SK-N-SH treated with all-trans-retinoic acid at 6 μM for 48 hours (cell line): ENCODE measurements at regions not wholly inside any gene's neighbourhood (a gene's known extent, or its start where the extent isn't known, plus 50 kb on each side); places are given as distances from the start of the nearest gene placed in this dataset.

ENCODE experiments used
- ATAC-seq: fragments of 200-7000 bp; cut with Tn5 transposase; 3 replicates; pipeline ENCODE4 v1.9.1; 2020; ENCODE audit warnings: mild to moderate bottlenecking, moderate library complexity
- ARNTL ChIP-seq: fragments of 450-650 bp; formaldehyde crosslinking; IDR thresholded peaks from 2 replicates; pipeline ENCODE4 v1.5.0; 2020; ENCODE audit warnings: low read depth, mild to moderate bottlenecking, moderate library complexity, borderline replicate concordance
- BACH2 ChIP-seq: fragments of 250-450 bp; sonication (Bioruptor Pico); IDR thresholded peaks from 2 replicates; pipeline ENCODE4 v1.9.0; 2021; ENCODE audit warnings: mild to moderate bottlenecking, borderline replicate concordance
- CSDC2 ChIP-seq: fragments of 250-450 bp; sonication (Bioruptor Pico); IDR thresholded peaks from 2 replicates; pipeline ENCODE4 v1.5.0; 2020; ENCODE audit warnings: mild to moderate bottlenecking, moderate library complexity
- GLIS3 ChIP-seq: fragments of 250-450 bp; sonication (Bioruptor Pico); IDR thresholded peaks from 2 replicates; pipeline ENCODE4 v1.5.0; 2020; ENCODE audit warnings: mild to moderate bottlenecking, moderate library complexity
- ISL1 ChIP-seq: fragments of 250-450 bp; sonication (Bioruptor Pico); IDR thresholded peaks from 2 replicates; pipeline ENCODE4 v2.1.2; 2022; ENCODE audit warnings: mild to moderate bottlenecking, moderate library complexity
- OSR1 ChIP-seq: fragments of 250-450 bp; sonication (Bioruptor Pico); IDR thresholded peaks from 2 replicates; pipeline ENCODE4 v1.8.0; 2022; ENCODE audit warnings: moderate library complexity, mild to moderate bottlenecking, inconsistent platforms
- RARB ChIP-seq: fragments of 250-450 bp; sonication (Bioruptor Pico); IDR thresholded peaks from 2 replicates; pipeline ENCODE4 v1.8.0; 2021; ENCODE audit warnings: mild to moderate bottlenecking, moderate library complexity
- SNAI2 ChIP-seq: fragments of 250-450 bp; sonication (Bioruptor Pico); IDR thresholded peaks from 2 replicates; pipeline ENCODE4 v1.5.0; 2020; ENCODE audit warnings: mild to moderate bottlenecking, moderate library complexity
- TCF4 ChIP-seq: fragments of 250-450 bp; sonication (Bioruptor Pico); IDR thresholded peaks from 2 replicates; pipeline ENCODE4 v1.8.0; 2021; ENCODE audit warnings: mild to moderate bottlenecking, moderate library complexity, borderline replicate concordance
- ZC3H10 ChIP-seq: fragments of 250-450 bp; sonication (Bioruptor Pico); IDR thresholded peaks from 2 replicates; pipeline ENCODE4 v1.5.1; 2021; ENCODE audit warnings: mild to moderate bottlenecking, moderate library complexity
- ZFP3 ChIP-seq: fragments of 250-450 bp; sonication (Bioruptor Pico); IDR thresholded peaks from 2 replicates; pipeline ENCODE4 v1.5.0; 2020; ENCODE audit warnings: mild to moderate bottlenecking, moderate library complexity
- ZNF565 ChIP-seq: fragments of 450-650 bp; formaldehyde crosslinking; conservative IDR thresholded peaks from 2 replicates; pipeline ENCODE4 v1.5.0; 2020; ENCODE audit warnings: low read depth, mild to moderate bottlenecking, moderate library complexity
- ZNF70 ChIP-seq: fragments of 450-650 bp; formaldehyde crosslinking; IDR thresholded peaks from 2 replicates; pipeline ENCODE4 v1.5.0; 2020; ENCODE audit warnings: mild to moderate bottlenecking, moderate library complexity
- ZNF8 ChIP-seq: fragments of 450-650 bp; formaldehyde crosslinking; IDR thresholded peaks from 2 replicates; pipeline ENCODE4 v1.5.0; 2020; ENCODE audit warnings: mild to moderate bottlenecking, moderate library complexity
- TF ChIP-seq, protein P1 (sequence below): fragments of 250-450 bp; sonication (Bioruptor Pico); IDR thresholded peaks from 2 replicates; pipeline ENCODE4 v1.8.0; 2020; ENCODE audit warnings: mild to moderate bottlenecking, moderate library complexity, borderline replicate concordance
- TF ChIP-seq, protein P2 (sequence below): fragments of 250-450 bp; sonication (Bioruptor Pico); IDR thresholded peaks from 2 replicates; pipeline ENCODE4 v1.5.1; 2021; ENCODE audit warnings: mild to moderate bottlenecking, moderate library complexity
- TF ChIP-seq, protein P3 (sequence below): fragments of 250-450 bp; sonication (Bioruptor Pico); IDR thresholded peaks from 2 replicates; pipeline ENCODE4 v1.5.1; 2020; ENCODE audit warnings: low read depth, mild to moderate bottlenecking, moderate library complexity
- TF ChIP-seq, protein P4 (sequence below): fragments of 250-450 bp; sonication (Bioruptor Pico); IDR thresholded peaks from 2 replicates; pipeline ENCODE4 v1.5.0; 2020; ENCODE audit warnings: mild to moderate bottlenecking, moderate library complexity

DNA sequence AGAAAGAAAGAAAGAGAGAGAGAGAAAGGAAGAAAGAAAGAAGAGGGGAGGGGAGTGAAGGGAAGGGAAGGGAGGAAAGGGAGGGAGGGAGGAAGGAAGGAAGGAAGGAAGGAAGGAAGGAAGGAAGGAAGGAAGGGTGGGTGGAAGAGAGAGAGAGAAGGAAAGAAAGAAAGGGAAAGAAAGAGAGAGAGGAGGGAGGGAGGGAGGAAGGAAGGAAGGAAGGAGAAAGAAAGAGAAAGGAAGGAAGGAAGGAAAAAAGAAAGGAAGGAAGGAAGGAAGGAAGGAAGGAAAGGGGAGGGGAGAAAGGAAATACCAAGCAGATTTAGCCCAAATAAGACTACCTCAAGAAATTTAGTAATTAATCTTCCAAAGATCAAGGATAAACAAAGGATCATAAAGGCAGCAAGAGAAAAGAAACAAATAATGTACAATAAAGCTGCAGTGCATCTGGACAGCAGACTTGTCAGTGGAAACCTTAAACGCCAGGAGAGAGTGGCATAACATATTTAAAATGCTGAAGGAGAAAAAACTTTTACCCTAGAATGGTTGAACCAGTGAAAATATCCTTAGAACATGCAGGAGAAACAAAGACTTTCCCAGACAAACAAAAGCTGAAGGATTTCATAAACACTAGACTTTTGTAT is 427.6 kb downstream of the TBL1XR1 start (continued):
- TF ChIP-seq ARNTL (no peak), TCF4 (no peak)

DNA sequence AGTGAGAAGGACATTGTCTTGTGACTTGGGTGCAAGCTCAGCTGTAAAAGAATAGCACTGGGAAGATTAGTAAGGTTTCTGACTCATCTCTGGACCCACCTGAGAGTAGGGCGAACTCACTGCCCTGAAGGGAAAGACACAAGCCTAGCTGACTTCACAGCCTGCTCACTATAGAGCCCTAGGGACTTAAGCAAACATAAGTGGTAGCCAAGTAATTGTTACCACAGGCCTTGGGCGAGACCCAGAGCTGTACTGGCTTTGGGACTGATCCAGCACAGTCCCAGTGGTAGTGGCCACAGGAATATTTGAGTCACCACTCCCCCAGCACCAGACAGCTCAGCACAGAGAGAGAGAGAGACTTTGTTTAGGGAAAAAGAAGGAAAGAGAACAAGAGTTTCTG is 429.9 kb downstream of the TBL1XR1 start:
- TF ChIP-seq TCF4 (no peak), ARNTL (no peak), ZNF70 (CRISPR knock-in tag) (no peak), ZC3H10 (no peak), OSR1 (no peak), ZNF565 (CRISPR knock-in tag) (no peak), RARB (CRISPR knock-in tag) (no peak), SNAI2 (CRISPR knock-in tag) (no peak), ZFP3 (no peak), ZNF8 (CRISPR knock-in tag) (no peak)
- TF ChIP-seq, protein P1, sequence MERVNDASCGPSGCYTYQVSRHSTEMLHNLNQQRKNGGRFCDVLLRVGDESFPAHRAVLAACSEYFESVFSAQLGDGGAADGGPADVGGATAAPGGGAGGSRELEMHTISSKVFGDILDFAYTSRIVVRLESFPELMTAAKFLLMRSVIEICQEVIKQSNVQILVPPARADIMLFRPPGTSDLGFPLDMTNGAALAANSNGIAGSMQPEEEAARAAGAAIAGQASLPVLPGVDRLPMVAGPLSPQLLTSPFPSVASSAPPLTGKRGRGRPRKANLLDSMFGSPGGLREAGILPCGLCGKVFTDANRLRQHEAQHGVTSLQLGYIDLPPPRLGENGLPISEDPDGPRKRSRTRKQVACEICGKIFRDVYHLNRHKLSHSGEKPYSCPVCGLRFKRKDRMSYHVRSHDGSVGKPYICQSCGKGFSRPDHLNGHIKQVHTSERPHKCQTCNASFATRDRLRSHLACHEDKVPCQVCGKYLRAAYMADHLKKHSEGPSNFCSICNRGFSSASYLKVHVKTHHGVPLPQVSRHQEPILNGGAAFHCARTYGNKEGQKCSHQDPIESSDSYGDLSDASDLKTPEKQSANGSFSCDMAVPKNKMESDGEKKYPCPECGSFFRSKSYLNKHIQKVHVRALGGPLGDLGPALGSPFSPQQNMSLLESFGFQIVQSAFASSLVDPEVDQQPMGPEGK (CRISPR knock-in tag) = no peak
- TF ChIP-seq, protein P2, sequence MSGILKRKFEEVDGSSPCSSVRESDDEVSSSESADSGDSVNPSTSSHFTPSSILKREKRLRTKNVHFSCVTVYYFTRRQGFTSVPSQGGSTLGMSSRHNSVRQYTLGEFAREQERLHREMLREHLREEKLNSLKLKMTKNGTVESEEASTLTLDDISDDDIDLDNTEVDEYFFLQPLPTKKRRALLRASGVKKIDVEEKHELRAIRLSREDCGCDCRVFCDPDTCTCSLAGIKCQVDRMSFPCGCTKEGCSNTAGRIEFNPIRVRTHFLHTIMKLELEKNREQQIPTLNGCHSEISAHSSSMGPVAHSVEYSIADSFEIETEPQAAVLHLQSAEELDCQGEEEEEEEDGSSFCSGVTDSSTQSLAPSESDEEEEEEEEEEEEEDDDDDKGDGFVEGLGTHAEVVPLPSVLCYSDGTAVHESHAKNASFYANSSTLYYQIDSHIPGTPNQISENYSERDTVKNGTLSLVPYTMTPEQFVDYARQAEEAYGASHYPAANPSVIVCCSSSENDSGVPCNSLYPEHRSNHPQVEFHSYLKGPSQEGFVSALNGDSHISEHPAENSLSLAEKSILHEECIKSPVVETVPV (CRISPR knock-in tag) = no peak
- no peak for ATAC-seq

DNA sequence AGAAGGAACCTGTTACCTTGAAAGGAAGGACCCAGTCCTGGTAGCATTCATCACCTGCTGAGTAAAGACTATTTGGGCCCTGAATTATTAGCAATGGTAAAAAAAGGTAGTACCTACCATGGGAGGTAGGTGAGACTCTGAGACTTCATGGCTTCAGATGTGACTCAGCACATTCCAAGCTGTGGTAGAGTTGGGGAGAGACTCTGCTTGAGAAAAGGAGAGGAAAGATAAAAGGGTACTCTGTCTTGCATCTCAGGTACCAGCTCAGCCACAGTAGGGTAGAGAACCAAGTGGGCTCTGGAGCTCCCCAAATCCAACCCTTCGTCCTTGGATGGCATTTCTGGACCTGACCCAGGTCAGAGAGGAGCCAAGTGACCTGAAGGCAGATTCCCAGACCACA is 430.4 kb downstream of the TBL1XR1 start:
- no peak for TF ChIP-seq ZC3H10
- TF ChIP-seq, protein P1 (CRISPR knock-in tag) = no peak
- TF ChIP-seq ZNF565 (CRISPR knock-in tag) = no peak
- no peak for TF ChIP-seq BACH2 (CRISPR knock-in tag)
- no peak for TF ChIP-seq ZNF8 (CRISPR knock-in tag)
- no peak for TF ChIP-seq ISL1 (CRISPR knock-in tag)
- ATAC-seq = no peak

DNA sequence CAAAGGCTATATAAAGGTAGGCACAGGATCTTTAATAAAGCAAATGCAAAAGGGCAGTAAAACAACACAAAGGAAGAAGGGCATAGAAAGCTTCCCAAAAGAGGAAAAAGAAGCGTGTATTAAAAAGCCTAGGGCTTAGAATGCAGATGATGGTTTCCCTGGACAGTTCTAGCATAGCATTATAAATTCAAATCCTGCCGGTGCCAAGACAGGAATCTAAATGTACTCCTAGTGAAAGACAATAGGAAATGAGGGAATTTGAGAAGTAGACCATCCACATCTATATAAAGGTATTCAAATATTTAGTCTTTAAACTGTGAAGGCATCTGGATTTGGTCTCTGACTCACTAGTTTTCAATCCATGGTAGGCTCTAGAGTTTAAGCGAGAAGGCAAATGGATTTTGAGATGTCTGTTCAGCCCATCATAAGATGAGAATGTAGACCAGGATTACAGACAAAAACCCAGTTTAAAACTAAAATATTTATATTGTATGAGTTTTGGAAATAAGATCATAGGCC is 431.8 kb downstream of the TBL1XR1 start:
- ATAC-seq = no peak
- no peak for TF ChIP-seq TCF4
- TF ChIP-seq, protein P3, sequence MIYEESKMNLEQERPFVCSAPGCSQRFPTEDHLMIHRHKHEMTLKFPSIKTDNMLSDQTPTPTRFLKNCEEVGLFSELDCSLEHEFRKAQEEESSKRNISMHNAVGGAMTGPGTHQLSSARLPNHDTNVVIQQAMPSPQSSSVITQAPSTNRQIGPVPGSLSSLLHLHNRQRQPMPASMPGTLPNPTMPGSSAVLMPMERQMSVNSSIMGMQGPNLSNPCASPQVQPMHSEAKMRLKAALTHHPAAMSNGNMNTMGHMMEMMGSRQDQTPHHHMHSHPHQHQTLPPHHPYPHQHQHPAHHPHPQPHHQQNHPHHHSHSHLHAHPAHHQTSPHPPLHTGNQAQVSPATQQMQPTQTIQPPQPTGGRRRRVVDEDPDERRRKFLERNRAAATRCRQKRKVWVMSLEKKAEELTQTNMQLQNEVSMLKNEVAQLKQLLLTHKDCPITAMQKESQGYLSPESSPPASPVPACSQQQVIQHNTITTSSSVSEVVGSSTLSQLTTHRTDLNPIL (CRISPR knock-in tag) = no peak
- TF ChIP-seq, protein P2 (CRISPR knock-in tag) = no peak
- no peak for TF ChIP-seq ARNTL
- TF ChIP-seq ZFP3 = no peak
- TF ChIP-seq OSR1 = no peak
- TF ChIP-seq BACH2 (CRISPR knock-in tag) = no peak
- no peak for TF ChIP-seq GLIS3
- no peak for TF ChIP-seq ZNF70 (CRISPR knock-in tag)
- TF ChIP-seq, all 23 proteins: peak for 0

DNA sequence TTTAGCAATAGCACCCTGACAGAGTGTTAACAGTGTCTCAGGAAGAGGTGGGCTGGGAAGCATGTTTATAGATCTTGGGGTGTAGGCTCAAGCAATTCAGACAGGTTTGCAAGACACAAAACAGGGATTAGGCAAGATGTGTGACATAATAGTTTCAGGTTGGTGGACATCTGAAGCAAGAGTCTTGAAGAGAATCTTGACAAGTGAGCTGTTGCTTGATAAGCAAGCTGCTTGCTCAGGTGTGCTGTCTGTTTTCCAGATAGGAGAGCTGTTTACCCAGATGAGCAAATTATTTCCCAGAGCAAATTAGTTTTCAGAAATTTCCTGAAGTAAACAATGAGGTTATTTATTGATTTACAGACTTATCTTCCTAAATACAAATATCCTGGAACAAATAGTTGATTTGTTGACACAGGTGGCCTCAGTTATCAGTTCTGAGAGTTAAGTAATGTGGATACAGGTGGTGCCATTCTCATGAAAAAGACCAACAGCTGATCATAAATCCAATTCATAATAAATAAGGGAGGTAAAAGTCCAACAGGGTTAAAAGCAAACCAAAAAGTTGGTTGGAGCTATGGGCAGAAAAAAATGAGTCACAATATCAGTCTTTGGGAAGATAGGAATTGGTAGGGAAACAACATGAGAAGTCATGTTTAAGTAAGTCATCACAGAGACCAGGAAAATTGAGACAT is 437.3 kb downstream of the TBL1XR1 start:
- no peak for ATAC-seq
- TF ChIP-seq, protein P4, sequence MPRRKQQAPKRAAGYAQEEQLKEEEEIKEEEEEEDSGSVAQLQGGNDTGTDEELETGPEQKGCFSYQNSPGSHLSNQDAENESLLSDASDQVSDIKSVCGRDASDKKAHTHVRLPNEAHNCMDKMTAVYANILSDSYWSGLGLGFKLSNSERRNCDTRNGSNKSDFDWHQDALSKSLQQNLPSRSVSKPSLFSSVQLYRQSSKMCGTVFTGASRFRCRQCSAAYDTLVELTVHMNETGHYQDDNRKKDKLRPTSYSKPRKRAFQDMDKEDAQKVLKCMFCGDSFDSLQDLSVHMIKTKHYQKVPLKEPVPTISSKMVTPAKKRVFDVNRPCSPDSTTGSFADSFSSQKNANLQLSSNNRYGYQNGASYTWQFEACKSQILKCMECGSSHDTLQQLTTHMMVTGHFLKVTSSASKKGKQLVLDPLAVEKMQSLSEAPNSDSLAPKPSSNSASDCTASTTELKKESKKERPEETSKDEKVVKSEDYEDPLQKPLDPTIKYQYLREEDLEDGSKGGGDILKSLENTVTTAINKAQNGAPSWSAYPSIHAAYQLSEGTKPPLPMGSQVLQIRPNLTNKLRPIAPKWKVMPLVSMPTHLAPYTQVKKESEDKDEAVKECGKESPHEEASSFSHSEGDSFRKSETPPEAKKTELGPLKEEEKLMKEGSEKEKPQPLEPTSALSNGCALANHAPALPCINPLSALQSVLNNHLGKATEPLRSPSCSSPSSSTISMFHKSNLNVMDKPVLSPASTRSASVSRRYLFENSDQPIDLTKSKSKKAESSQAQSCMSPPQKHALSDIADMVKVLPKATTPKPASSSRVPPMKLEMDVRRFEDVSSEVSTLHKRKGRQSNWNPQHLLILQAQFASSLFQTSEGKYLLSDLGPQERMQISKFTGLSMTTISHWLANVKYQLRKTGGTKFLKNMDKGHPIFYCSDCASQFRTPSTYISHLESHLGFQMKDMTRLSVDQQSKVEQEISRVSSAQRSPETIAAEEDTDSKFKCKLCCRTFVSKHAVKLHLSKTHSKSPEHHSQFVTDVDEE (CRISPR knock-in tag) = no peak
- TF ChIP-seq RARB (CRISPR knock-in tag) (no peak), ZNF8 (CRISPR knock-in tag) (no peak), CSDC2 (CRISPR knock-in tag) (no peak), GLIS3 (no peak), ZFP3 (no peak)
- TF ChIP-seq, protein P2 (CRISPR knock-in tag) = no peak
